ENCODE measurements at regions not wholly inside any gene's neighbourhood (a gene's known extent, or its start where the extent isn't known, plus 50 kb on each side); places are given as distances from the start of the nearest gene placed in this dataset.

DNA sequence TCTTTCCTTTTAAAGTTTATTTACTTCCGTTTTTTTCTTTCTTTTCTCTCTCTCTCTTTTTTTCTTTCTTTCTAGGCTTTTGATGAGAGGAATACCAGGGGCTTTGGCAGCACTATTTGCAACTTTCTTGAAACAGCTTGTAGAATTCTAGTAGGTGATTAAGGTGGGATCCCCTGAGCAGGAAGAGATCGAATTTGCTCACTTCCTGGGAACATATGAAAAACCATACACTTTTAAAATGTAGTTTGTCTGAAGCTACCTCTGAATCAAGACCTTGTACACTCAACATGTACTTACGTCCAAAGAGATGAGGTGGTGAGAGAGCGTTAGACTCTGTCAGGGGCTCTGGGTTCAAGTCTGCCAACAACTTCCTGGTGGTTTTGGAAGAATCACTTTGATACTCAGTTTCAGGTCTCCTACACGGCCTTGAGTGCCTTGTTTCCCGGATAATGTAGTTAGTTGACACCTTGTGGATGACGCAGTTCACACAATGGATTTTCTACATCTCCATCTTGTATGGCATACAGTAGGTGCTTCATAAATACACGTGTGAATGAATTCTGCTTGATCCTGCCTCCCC, 229.1 kb downstream of the MYCN start:
- TF ChIP-seq, protein P1, sequence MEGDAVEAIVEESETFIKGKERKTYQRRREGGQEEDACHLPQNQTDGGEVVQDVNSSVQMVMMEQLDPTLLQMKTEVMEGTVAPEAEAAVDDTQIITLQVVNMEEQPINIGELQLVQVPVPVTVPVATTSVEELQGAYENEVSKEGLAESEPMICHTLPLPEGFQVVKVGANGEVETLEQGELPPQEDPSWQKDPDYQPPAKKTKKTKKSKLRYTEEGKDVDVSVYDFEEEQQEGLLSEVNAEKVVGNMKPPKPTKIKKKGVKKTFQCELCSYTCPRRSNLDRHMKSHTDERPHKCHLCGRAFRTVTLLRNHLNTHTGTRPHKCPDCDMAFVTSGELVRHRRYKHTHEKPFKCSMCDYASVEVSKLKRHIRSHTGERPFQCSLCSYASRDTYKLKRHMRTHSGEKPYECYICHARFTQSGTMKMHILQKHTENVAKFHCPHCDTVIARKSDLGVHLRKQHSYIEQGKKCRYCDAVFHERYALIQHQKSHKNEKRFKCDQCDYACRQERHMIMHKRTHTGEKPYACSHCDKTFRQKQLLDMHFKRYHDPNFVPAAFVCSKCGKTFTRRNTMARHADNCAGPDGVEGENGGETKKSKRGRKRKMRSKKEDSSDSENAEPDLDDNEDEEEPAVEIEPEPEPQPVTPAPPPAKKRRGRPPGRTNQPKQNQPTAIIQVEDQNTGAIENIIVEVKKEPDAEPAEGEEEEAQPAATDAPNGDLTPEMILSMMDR (conservative IDR thresholded peaks at IDR 0.05; ENCODE audit: low read depth, low read length): no peak
- no peak overlapping the region for H3K4me3 ChIP-seq (ENCODE audit: low read depth, low read length)
- no peak for DNase-seq (ENCODE audit: low read depth)

DNA sequence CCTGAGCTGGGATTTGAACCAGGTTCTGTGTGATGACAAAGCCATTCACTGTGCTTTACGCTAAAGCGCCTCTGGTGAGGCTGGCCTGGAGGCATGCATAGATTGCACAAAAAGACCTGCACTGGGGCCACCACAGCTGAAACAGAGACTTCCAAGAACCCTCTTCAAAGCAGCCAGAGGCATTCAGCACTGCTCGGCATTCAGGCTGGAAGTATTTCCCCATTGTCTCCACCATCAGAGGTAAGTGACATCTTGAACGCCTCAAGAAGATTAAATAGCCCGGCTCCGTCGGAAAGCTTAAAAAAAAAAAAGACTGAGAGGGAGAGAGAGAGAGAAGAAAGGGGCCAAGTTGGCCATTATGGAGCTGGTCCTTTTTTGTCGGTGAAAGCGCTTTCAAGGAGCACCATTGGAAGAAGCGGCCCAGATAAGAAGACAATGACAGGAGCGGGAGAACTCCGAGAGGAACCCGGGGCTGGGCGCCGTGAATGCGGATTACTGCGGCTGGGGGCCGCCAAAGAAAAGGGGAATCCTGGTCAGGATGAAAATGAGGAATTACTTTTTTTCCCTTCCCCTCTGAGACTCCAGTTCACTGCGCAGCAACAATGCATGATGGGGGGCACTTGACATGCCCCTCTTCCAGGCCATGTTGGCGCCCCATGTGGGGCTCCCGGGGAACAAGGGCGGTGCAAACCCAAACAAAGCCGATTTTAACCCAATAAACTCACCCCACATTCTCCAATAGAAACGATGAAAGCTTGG, 228.3 kb downstream of the MYCN start:
- H3K4me3 ChIP-seq (ENCODE audit: low read depth, low read length): no peak overlapping the region
- TF ChIP-seq, protein P1 (conservative IDR thresholded peaks at IDR 0.05; ENCODE audit: low read depth, low read length): no peak
- DNase-seq (ENCODE audit: low read depth): no peak

DNA sequence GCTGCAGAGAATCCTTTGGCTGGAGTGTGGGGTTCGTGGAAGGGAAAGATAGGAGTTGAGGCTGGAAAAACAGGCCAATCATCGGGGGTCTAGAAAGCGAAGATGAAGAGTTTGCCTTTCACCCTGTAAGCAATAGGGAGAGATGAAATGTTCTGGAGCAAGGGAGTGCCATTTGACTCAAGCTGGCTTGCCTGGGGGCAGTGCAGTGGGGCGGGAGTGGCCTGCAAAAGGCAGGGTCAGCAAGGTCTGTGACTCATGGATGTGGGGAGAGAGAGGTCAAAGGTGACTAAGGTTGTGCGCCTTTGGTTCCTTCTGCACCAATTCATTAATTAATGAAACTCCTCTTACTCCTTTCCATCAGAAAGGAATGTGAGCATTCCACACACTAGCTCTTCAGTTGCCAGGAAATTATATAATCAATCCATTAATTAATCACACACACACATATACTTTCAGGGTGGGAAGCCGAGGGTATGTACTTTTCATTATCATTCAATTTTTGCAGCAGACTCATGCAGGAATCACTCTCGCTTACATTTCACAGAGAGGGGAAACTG, 227.6 kb downstream of the MYCN start:
- TF ChIP-seq, protein P1 (conservative IDR thresholded peaks at IDR 0.05; ENCODE audit: low read depth, low read length): no peak
- no peak for DNase-seq (ENCODE audit: low read depth)

DNA sequence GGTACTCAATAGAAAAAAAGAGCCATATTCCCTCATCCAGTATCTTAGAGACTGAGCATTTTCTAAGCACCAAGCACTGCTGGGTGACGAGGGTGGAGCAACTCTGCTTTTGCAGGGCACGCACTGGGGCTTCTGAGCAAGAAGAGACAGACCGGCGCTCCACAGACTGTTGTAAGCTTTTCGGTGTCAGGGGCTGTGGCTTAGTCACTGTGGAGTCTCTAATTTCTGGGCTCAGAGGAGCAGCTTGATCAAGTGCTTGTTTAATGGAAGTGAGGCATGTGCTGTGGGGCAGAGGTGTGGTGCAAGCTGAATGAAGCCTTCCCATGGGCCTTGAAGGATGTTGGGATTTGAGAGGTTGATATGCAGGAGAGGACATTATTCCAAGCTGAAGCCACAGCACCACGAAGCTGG, 227.1 kb downstream of the MYCN start:
- TF ChIP-seq, protein P1 (conservative IDR thresholded peaks at IDR 0.05; ENCODE audit: low read depth, low read length): no peak
- DNase-seq (ENCODE audit: low read depth): no peak
- H3K4me3 ChIP-seq (ENCODE audit: low read depth, low read length): no peak overlapping the region

More for the DNA sequence above, 227.6 kb downstream of the MYCN start:
- no peak overlapping the region for H3K4me3 ChIP-seq (ENCODE audit: low read depth, low read length)

DNA sequence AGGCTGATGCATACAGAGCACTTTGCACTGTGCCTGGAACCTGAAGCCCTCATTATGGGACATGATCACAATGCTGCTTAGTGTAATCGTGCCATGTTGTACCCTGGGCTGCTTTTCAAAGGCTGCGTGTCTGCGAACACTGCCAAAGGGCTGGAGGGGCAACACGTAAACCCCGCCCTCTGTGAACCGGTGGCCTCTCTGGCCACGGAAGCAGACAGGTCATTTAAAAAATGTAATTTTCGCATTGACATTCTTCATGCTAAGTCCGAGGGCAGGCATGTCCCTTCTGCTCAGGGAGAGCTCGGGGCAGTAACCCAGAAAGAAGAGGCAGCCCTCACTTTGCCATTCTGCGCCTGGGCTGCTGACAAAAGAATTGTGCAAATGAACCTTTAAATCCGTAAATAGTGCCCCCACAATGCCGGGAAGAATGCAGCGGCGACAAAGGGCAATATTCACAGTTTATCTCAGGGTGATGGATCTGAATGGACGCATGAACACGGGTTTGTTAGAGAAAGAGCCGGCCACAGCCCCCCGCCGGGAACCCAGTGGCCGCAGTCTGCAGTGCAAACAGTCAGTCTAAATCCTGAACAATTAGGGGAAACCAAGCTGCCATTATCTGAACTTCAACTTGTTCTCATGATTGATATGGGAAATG, 226.1 kb downstream of the MYCN start:
- TF ChIP-seq, protein P1 (conservative IDR thresholded peaks at IDR 0.05; ENCODE audit: low read depth, low read length): no peak
- no peak overlapping the region for H3K4me3 ChIP-seq (ENCODE audit: low read depth, low read length)
- no peak for DNase-seq (ENCODE audit: low read depth)

DNA sequence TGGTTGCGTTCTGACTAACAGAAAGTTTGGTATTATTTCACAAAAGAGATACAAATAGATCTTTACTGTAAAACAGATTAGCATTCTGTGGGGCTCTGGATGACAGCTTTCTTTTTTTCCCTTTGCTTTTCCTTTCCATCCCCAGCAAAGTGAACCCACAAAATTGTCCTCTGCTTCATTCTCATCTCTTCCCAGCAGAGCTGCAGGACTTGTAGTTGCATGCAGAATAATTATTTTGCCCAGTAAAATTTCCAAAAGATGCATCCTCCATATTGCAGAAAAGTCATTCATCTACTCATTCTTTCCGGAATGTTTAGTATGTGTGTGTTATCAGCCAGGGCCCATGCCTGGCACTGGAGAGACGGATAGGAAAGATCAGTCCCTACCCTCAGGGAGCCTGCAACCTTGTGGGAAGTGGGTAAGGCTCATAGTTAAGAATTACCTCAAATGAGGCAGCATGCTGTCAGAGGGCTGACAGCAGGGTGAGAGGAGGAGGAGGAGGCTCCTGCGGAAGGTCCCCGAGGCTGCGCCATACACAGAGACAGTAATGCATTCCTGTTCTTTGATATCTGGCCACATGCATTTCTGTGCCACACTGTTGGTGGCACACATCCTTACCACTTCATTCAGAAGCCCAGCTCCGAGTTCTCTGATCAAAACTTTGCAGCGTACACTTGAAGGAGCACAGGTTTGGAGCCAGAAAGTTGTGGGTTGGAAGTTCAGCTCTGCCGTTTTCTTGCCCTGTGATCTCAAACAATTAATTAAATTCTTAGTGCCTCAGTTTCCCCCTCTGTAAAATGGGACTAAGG, 225.4 kb downstream of the MYCN start:
- no peak for DNase-seq (ENCODE audit: low read depth)
- TF ChIP-seq, protein P1 (conservative IDR thresholded peaks at IDR 0.05; ENCODE audit: low read depth, low read length): no peak
- H3K4me3 ChIP-seq (ENCODE audit: low read depth, low read length): no peak overlapping the region

All from choroid plexus epithelial cell (primary cell).